MM.1S (cell line): ENCODE measurements at regions not wholly inside any gene's neighbourhood (a gene's known extent, or its start where the extent isn't known, plus 50 kb on each side); places are given as distances from the start of the nearest gene placed in this dataset.

ENCODE experiments used
- CTCF ChIP-seq: fragments of 300-600 bp; sonication (generic); IDR thresholded peaks from 2 replicates; pipeline ENCODE4 v1.5.1; 2016; ENCODE audit warnings: antibody characterized with exemption, low read length, mixed read lengths
- EZH2phosphoT487 ChIP-seq: fragments of 300-600 bp; sonication (generic); IDR thresholded peaks from 2 replicates; pipeline ENCODE4 v1.6.1; 2018; ENCODE audit warnings: antibody characterized with exemption, low read length

GRCh38 chr12:4047421-4047820, 174.2 kb upstream of the PARP11 start:
- no peak for TF ChIP-seq CTCF
- no peak for TF ChIP-seq EZH2phosphoT487
